Stimulated activated CD4-positive, alpha-beta T cell treated with anti-CD3 and anti-CD28 coated beads, Interleukin-4, amount 100 ng/mL, for 1 hour (primary cell): ENCODE measurements at regions not wholly inside any gene's neighbourhood (a gene's known extent, or its start where the extent isn't known, plus 50 kb on each side); places are given as distances from the start of the nearest gene placed in this dataset.

Source experiments
- DNase-seq: peaks from one replicate; pipeline ENCODE4 v3.0.0-alpha.2; 2020

DNA sequence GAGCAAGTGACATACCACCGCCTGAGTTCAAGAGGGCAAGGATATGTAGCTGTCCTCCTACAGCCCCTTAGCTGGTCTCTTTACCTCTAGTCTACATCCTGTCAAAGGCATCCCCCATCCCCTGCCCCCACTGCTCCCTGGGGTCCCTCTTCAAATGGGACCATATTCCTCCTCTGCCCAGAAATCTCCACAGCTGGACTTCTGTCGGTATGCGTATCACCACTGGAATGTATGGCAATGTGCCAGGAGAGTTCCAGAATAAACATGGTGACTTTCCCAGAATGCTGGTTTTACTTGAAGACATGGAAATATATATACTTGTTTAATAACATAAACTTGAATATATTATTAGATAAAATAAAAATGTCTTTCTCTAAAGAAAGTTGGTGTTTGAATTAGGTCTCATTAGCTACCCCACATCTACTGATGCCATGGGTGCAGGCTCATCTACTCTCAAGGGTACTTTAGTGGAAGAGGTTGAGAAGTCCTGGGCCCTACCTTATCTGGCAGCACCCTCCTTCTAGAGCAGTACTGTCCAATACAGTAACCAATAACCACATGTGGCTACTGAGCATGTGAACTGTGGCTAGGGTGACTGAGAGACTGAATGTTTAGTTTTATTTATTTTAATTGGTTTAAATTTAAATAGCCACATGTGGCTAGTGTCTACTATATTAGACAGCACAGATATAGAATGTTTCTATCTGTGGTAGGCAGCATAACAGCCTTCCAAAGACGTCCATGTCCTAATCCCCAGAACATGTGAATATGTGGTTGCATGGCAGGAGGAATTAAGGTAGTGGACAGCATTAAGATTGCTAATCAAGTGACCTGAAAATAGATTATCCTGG, 181.7 kb upstream of the SLC30A5 start:
- no peak for DNase-seq

DNA sequence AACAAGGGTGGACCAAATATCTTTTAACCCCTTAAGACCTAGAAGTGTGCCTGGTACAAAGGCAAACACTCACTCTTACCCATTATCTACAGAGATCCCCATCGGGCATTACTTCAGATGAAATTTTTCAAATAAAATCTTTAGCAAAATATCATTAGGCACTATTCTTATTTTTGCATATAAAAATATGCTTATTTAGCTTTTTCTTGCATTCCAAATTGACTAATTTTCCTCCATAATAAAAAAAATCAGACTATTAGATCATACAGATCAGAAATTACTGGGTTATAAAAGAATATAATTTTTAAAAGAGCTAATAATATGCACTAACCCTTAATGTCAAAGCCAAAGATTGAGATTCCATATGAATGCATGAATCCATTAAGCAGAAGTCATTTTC, 178.7 kb upstream of the SLC30A5 start:
- no peak for DNase-seq

DNA sequence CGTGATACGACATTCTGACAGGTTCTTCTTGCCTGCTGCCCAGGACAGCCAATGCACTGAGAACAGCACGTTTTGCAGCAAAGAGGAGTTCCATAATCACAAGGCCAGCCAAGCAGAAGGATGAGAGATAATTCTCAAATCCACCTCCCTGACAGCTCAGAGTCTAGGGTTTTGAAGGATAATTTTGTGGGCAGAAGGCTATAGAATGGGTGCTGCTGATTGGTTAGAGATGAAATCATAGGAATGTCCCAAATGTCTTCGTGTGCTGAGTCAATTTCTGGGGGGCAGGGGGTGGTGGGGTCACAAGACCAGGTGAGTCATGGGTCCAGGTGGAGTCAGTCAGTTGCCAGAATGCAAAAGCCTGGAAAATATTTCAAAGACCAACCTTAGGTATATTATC, 175.5 kb upstream of the SLC30A5 start:
- DNase-seq = no peak

DNA sequence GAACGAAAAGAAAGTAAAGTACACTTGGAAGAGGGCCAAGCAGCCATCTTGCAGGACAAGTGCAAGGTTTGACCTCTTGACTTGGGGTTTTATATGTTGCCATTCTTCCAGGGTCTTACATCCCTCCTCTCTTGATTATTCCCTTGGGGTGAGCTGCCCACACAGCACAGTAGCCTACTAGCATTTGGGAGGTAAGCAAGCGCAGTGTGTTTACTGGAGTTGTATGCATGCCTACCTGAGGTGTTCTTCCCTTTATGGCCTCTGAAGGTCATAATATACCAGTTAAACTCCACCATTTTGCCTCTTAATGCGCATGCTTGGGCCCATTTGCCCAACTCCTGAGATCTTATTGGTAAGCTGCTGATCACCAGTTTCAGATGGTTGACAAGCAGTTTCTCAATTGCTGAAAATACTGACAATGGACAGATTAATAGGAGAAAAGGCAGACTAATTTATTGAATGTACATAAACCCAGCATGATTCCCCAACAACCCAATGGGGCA, 173.8 kb upstream of the SLC30A5 start:
- DNase-seq = no peak

DNA sequence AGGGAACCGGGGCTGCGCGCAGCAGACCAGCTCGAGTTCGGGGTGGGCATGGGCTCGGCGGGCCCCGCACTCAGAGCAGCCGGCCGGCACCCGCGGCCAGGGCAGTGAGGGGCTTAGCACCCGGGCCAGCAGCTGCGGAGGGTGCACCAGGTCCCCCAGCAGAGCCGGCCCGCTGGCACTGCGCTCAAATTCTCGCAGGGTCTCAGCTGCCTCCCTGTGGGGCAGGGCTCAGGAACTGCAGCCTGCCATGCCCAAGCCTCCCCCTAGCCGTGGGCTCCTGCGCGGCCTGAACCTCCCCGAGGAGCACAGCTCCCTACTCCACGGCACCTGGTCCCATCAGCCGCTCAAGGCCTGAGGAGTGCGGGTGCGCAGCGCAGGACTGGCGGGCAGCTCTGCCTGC, 172.9 kb upstream of the SLC30A5 start:
- DNase-seq = no peak

DNA sequence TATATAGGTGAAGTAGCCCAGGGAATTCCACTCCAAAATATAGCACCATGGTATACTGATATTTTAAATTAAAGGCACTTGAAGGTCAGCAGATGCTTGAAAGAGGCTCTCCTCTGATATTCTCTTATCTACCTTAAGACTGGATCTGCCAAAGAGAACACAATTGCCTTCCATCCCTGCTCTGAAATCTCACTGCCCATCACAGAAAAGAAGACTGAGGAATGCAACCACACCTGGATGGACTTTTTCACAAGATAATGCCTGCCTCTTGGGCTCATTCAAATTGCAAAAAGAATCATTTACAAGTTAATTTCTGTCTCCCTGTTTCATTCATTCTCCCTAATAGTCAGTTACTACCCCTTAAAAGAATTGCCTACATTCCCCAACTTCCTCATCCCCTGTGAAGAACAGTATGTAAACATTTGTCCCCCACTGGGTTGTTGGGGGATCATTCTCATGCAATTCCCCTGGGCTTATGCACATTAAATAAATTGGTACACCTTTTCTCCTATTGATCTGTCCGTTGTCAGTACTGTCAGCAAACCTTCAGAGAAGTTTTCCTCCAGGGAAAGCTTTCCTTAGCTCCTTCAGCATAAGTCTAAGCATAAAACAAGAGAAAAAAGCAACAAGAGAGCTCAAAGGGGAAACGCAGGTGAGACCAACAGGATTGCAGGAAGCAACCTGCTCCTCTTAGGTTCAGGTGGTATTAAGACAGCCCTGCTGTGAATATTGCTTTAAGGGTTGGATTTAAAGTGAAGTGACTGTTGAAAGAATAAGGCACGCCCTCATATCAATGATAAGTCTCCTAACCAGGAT, 171.4 kb upstream of the SLC30A5 start:
- DNase-seq = no peak

DNA sequence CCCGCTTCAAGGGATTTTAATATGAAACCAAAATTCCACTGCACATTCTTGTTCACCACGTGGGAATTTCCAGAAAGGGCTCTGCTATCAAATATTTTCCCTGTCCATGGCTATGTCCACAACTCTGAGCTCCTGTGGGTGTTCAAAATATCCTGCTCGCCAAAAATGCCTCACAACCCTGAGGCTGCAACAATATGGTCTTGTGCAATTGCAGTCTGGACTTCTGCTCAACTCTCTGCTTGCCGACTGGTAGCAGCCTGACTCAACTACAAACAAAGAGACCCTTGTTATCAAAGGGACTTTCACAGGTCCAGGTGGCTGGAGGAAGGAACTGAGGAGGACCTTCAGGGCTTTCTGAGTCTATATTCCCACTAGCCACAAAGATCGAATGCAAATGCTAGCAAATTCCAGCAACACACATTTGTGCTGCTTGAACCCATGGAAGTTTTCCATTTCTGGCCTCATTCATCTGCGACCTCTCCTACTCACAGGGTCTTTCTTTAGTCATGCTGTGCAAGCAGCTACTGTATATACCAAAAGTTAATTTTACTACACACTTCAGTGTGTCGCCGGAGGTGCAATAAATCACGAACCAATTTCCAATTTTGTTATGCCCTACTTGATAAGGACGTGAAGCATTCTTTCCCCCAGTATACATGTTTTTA, 169.2 kb upstream of the SLC30A5 start:
- DNase-seq = no peak

DNA sequence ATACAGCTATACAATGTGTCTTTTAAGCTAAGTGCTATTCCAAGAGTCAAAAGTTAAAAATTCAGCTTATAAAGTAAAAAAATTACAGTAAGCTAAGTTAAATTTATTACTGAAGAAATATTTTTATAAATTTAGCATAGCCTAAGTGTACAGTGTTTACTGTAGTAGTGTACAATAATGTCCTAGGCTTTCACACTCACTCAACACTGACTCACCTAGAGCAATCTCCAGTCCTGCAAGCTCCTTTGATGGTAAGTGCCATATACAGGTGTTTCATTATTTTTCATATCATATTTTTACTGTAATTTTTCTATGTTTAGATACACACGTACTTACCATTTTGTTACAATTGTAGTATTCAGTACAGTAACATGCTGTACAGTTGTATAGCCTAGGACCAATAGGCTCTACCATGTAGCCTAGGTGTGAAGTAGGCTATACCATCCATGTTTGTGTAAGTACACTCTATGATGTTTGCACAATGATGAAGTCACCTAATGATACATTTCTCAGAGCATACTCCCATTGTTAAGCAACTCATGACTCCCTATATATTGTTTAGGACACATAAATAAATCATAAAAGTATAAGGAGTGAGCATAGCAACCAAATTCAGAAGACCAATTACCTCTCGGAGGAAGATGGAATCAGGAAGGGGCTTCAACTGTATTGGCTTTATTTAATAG, 165.1 kb upstream of the SLC30A5 start:
- DNase-seq = no peak

DNA sequence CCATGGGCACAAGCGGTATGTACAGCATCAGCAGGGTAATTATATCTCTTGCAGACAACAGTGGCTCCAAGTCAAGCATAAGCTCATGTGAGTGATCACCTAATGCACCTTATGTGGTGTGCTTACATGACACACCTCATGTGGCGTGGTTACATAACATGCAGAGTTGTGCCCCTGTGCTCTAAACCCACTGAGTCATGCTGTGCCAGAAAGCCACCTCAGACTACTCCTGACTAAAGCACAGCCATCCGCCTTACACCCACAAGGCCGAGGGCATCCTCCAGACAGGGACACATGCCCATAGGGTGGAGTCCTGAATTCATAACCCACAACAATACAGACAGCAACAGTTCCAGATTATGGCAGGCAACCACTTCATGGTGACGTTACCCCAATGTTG, 163.7 kb upstream of the SLC30A5 start:
- DNase-seq = no peak

DNA sequence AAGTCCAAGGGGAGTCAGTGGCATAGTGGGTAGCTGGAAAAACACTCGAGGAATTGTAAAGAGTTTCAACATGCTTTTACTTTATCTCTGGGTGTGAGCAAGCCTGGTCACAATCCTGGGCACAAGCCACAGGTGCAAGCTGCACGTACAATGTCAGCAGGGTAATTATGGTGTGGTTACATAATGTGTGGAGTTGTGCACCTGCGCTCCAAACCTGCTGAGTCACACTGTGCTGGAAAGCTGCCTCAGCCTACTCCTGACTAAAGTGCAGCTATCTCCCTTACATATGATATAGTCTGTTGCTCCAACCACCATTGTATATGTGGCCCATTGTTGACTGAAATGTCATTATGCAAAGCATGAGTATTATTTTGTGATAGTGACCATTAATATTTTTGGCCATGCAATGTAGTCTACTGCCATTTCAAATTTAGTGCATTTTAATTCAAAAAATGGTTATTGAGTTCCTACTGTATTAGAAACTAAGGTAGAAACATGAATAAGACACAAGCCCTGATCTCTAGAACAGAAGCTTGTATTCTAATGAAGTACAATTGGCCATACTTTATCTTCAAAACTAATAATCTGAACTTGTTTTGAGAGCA, 160.9 kb upstream of the SLC30A5 start:
- DNase-seq = no peak

DNA sequence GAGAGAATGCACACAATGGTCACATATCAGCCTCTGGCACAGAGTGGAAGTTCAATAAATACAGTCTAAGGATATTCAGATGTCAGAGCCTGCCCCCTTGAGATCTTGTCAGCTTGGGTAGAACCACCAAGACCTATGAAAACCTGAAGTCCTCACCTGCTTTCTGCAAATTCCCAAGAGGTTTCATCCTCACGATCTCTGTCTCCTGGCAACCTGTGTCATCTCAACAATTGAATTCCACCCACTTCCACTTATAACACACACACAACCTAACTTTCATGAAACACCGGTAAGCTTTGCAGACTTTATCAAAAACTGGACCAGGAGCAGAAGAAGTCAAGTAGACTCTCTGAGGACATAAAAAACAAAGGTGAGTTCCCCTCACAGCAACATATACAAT, 151.6 kb upstream of the SLC30A5 start:
- DNase-seq = no peak

DNA sequence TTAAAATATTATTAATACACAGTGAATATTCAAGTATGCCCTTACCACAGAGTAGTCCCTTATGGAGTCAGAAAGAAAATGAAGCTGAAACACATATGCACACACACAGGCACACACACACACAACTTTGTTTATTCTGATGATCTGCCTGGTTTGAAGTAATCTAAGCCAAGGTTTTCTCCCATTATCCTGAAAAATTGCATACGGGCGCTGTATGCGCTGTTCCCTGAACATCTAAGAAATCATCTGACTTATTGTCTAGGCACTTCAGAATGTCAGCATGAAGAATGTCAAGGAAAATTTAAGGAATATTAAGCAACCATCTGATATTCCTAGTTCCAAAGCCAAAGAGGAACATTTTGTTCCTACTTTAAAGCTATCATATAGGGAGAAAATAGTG, 147.1 kb upstream of the SLC30A5 start:
- DNase-seq = no peak

DNA sequence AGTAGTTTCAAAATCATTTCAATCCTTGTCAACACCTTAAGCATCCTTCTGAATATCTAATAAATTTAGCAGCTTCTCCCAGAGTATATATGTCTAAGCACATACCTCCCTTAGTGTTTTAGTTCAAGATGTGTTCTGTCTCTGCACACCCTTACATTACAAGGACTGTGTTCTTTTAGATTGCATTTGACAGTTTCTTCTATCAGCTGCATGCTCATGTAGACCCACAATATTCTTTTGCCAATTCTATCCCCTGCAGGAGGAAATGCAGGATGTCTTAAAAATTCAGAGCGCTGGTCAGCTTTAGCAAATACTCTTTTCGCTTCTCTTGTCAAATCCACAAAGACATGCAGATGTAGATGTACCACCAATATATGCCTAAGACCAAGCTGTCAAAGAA, 145.8 kb upstream of the SLC30A5 start:
- DNase-seq = no peak

DNA sequence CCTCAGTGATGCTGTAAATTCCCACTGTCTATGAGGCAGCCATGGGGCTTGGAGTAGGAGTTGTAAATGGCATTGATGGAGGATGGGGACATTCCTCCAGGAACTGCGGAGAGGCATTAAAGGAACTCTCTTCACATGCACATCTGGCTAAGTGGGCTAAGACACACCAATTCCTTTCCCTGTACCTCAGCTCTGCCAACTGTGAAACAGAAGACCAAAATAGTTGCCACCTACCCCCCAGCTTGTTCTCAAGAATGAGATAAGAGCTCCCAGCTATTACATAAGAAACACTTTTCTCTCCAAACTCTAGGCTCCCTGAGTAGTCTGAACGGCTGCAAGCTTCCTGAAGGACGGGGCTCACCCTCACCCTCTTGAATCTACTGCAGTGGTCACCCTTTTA, 144.6 kb upstream of the SLC30A5 start:
- DNase-seq = no peak

DNA sequence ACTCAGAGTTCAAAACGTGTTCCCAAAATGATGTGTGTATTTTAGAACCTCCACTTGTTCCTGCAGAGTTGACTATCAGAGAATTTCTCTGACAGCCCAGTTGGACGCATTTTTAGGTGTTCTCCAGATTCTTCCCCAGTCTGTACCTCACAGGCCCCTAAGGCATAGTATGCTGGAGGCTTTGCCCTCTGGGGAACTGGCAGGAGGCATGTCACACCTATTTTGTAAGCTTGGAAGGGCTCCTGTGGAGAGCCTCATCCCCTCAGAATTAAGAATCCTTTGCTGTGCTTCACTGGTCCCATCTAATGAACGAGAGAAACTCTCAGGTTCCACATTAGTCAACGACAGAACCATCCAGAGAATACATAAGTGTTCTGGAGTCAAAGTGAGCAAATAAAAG, 144.1 kb upstream of the SLC30A5 start:
- no peak for DNase-seq

DNA sequence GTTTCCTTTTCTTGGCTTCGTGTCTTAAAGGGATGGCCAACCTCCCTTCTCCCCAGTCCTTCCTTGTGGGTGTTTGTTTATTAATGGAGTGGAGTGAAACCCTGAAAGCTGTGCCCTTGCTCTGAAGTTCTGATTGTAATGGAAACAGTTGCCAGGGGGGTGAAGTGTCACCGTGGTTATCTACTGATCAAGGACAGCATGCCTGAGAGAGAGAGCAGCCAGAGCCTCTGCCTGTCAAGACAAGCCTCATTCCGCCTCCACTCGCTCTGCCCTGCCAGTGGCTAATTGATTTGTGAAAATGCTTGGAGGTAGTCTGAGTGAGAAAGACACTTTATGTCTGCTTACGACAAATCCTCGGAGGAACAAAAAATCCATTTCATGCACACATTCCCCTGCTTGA, 143.7 kb upstream of the SLC30A5 start:
- DNase-seq = no peak

DNA sequence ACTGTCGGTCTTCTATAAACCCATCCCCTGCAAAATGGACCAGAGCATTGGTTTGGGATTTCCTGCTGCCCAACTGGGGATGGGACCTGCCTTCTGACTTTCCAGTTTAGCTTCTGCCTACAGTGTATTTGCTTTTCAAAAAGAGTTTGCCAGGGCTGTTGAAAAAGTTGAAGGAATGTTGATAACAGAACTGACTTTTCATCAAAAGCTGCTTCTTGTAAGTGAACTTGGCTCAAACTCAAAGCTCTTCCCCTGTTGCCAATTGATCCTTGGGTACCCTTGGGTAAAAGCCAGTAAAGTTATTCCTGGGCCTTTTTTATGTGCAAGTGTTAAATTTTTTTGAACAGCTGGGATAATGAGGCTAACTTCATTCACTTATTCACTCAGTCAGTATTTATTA, 142.9 kb upstream of the SLC30A5 start:
- DNase-seq = no peak

DNA sequence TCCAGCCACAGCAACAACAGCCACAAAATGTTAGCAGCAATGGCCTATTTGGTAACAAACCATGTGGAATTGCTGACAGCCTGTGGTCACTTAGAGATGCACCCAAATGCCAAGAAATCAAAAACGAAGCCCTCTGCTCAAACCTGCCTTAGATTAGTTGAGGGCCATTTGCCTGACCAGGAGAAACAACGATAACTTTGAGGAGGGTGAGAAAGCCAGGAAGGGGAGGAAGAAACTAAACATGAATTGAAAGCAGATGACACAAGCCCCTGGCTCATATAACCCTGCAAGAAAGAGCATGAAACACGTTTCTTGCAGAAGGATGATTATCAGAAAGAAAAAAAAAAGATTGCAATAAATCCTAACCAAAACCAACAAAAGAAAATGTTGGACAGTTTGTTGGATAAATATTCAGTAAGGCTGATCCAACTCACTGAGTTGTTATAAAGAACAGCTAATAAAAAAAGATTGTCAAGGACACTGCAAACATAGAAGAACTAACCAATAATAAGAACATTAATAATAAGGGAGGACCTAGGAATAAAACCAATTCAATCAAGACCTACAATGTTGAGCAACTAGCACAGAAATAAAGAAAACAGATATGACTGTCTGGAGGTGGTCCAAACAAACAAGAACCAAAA, 140.5 kb upstream of the SLC30A5 start:
- no peak for DNase-seq

DNA sequence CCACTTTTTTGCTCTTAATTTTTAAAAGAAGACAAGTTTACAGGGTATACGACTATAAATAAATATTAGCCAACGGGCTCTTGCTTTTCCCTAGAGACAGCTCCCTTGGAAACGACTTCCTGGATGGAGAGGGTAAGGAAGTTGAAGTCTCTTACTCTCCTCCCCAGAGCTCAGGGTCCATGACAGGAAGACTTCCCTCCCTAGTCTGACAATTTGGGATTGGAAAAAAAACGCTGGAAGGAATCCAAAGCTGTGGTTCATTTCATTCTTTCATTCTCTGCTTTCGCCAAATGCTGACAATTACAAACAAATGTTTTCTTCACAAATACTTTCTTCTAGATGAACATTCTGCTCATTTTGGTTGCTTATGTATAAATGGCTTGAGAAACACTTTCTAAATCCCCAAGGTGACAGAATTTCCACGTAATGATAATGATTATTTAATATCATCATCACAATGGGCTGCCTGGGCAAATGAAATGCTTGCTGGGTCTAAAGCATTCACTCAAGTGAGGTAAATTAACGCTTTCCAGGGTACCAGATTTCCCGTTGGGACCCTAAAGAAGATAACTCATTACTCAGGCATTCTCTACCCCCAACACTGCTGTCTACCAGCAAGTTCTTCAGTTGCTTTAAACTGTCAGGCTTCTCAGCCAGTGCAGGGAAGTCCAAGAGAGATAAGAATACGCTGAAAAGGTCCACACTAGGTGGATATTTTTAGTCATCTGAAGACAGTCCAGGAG, 139.8 kb upstream of the SLC30A5 start:
- DNase-seq = no peak

DNA sequence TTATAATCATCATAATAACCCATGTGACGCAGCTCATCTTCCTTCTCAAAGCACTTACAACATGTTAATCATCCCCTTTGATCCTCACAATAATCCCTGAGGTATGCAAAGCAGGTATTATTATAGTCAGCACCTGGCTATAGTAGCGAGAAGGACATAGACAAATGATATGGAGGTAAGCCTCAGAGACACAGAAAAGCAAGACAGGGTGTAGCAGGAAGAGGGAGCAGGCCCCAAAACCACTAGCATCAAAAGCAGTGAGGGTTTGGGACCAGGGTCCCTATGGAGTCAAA, 139.2 kb upstream of the SLC30A5 start:
- DNase-seq = no peak

DNA sequence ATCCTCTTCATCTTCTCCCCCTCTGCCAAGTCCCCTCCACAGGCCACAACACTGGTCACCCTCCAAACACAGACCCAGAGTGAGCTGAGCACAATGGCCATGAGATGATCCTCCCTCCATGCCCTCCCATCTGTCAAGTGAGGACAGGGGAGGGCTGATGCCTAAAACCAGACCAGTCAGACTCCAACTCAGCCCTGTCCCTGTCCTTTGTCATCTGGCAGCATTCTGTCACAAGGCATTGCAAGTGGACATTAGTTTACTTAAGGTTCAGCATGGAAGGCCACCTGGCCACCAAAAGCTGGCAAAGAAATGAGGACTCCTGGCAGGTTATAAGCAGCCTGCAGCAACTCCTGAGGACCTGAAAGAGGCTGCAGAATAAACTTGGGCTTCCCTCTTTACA, 136.2 kb upstream of the SLC30A5 start:
- DNase-seq = no peak

DNA sequence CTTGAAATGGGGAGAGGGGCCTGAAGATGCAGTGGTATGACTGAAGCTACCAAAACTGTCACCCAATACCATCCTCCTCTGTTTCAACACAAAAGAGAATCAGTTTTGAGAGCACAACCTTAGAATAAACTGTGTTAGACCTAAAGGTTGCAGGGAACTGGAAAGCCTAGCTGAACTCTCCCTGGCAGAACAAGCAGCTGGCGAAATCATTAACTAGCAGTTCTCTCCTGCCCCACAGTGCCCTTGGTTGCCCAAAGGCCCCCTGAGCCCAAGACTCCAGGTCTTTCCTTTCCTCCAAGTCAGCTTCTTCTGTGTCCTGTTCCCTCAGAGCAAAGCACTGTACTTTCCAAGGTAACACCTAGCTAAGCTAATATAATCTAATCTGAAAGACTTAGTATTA, 135.4 kb upstream of the SLC30A5 start:
- DNase-seq = no peak
